Renal pelvis (tissue), 1 donor: ENCODE measurements at regions not wholly inside any gene's neighbourhood (a gene's known extent, or its start where the extent isn't known, plus 50 kb on each side); places are given as distances from the start of the nearest gene placed in this dataset.
A peak's percentile ranks its signal among the peaks of the same experiment; 100 is the strongest.
"Not testable (repeated sequence)": the region's sequence is repeated elsewhere in the genome, so short reads cannot be mapped to it uniquely, and the experiment has no call there.

Experiments used
- DNase-seq: peaks from one replicate; pipeline ENCODE4 v3.0.0-alpha.2; 2013

DNA sequence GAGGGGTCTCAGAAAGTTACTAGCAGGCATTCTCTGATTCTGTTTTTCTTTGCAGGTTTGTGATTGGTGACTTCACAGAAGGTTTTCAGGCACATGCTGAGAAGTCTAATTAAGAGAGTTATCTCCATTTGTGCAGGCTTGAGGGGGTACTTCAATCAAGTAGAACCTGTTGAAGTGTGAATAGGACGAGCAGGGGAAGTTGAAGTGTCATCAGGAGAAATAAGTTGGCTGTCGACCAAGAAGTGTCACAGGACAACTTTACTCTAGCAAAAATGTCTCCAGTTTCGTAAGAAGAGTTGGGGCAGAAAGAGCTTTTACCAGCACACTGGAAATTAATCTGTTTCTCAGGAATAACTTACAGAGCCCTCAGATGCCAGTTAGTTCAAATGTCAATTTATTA lies 576.5 kb upstream of the SLITRK5 start:
- peak; percentile 1 for DNase-seq

DNA sequence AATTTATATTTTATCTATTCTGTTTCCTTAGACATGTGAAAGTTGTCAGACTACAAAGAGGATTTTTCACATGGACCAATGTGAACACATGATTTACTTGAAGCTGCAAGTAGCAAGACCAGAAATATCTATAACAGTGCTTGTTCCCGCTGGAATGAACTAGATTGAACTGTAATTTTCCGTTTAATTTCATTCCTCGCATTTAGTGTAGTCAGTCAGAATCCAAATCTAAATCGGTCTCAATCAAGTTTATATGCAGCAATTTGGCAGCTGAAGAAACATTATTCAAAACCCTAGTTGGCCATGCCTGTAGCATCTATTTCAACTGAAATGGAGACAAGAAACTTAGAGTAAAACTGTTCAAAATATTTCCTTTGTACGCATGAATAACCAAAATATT lies 570.7 kb upstream of the SLITRK5 start:
- no peak for DNase-seq

DNA sequence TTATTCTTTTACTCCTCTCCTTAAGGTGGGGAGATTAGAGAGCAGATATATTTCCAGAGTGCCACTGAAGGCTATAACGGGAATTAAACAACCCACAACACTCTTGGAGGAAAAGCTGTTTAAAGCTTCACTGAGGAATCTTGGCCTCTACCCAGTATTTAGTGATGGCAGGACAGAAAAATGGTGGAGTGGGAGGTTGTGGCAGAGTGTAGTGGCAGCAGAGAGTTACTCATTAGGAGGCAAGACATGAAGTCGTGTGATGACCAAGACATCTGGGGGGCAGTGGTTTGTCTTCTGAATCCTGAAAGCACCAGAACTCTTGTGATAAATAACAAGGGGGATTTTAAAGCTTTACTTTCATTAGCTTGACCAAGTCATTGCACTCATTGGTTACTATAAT lies 563.5 kb upstream of the SLITRK5 start:
- no peak for DNase-seq

DNA sequence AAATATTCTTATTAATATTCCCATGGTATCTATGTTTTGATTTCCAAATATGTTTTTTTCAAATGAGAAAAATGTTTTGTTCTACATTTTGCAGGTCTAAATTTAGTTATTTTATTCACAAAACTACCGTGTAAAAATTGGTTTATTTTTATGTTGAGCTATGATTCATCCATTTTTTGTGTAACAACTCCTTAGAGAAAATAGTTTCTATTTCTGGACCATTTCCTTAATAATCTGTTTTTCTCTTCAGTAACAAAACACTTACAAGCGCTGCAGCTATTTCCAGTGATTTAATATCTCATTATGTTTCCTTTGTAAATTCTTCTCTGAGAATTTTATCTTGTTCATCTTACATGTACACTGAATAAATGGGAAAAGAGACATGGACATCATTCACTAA lies 550.7 kb upstream of the SLITRK5 start:
- no peak for DNase-seq

- no peak for DNase-seq
Observed at GRCh38 chr13:87122551-87122950, 548.6 kb upstream of the SLITRK5 start.

DNA sequence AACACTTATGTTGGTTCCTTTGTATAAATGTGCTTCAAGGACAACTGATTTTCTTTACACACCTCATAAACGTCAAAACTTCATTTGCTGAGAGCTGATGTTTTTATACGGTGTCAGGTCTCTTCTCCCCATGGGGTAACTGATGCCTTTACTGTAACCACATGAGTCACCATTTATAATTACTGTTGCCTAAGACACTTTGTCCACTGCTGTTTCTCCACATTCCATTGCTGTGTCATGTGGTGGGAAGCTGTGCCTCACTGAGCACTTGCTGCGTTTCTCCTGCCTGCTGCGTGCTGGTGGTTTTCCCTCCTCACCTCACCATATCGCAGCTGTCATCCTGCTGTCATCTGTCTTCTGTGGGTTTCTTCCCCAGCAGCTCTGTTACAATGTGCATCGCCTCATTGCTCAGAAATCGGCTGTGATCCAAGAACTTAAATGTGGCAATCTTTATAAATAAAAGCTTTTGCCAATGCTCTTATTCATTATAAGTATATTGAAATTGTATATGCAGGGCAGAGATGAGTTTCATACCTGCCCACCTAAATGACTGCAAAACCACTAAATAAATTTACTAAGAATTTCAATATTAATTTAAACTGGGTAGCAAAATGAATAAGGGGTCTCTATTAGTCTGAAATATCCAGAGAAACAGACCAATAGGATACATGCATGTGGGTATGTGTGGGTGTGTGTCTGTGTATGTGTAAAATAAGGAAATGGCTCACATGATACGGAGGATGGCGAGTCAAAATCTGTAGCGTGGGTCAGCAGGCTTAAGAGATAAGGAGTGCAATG lies 547.0 kb upstream of the SLITRK5 start:
- DNase-seq, result peak; percentile 58

- DNase-seq, result no peak
Observed at GRCh38 chr13:87124785-87125074, 546.4 kb upstream of the SLITRK5 start.

- no peak for DNase-seq
Observed at GRCh38 chr13:87128036-87128435, 543.1 kb upstream of the SLITRK5 start.

GRCh38 chr13:87128491-87128890 lies 542.7 kb upstream of the SLITRK5 start:
- DNase-seq, result no peak

DNA sequence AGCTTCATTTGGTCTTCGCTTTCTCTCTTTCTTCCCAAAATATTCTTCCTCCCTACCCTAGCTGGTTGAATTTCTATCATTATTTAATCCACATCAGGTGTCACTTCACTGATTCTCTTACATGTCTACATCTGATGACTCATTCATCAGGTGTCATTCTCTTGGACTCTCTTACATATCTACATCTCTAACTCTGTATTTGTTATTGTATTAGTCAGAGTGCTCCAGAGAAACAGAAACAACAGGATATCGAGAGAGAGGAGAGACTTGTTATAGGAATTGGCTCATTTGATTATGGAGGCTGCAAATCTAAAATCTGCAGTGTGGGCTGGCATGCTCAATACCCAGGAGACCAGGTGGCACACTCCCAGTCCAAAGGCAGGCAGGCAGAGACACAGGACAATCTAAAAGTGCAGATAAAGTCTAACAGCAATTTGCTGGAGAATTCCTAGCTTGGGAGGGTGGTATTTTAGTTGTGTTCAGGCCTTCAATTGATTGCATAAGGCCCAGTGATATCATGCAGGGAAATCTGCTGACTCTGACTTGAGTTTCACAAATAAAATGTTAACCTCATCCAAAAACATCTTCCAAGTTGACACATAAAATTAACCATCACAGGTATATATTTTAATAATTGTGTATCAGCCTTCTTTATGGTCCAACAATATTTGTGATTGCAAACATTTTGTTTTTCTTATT lies 541.4 kb upstream of the SLITRK5 start:
- no peak for DNase-seq

DNA sequence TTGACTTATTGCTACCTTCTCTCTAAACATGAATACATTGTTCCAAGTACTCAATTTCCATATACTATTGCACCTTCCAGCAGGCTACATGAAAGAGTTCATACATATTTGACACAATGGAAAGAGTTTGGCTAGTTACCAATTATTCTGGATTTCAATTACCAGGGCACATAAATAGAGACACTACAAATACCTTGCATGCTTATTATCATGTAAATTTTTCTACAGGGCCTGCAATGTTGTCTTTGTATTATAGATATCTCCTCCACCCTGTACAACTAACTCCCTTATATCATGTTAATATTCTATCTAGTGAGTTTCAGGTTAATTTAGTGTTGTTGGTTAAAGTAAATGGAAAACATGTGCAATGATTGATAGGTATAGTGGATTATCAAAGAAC lies 540.7 kb upstream of the SLITRK5 start:
- no peak for DNase-seq

- DNase-seq, result no peak
Observed at GRCh38 chr13:87131611-87132010, 539.6 kb upstream of the SLITRK5 start.

GRCh38 chr13:87138866-87139265 lies 532.3 kb upstream of the SLITRK5 start:
- DNase-seq, result no peak

- DNase-seq, result no peak
Observed at GRCh38 chr13:87147076-87147475, 524.1 kb upstream of the SLITRK5 start.

- DNase-seq, result no peak
Observed at GRCh38 chr13:87153371-87153770, 517.8 kb upstream of the SLITRK5 start.

GRCh38 chr13:87166348-87166747 lies 504.8 kb upstream of the SLITRK5 start:
- DNase-seq, result no peak

DNA sequence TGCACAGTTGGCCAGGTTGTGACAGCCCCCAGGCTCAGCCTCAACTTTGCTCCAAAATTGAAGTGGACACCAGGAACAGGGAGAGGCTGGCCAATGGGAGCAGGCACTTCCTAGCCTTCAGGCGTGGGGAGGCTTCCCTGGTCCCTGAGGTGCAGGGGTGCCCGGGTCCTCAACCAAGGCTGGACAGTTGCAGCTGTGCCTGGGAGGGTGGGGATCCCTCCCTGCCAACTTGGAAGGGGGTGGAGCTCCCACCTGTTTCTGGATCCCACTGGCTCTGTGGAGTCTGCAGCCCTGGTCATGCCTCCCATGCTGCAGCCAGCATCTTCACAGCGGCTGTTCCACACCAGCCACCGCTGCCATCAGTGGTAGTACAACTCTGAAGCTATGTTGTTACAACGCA lies 502.8 kb upstream of the SLITRK5 start:
- no peak for DNase-seq

DNA sequence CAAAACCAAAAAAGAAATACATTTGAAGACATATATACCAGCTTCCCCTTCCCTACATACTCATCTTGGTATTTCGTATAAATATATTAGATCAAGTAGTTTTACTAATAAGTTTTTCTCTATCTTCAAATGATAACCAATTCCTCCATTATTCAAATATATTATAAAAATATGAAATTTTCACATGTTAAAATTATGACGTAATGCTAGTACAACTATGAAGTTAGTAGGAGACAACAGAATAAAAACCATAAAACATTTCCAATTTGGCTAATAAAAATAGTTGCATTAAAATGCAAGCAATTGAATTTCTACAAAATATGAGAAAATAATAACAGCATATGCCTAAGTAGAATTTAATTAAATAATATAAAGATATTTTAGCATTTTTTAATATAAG lies 501.8 kb upstream of the SLITRK5 start:
- DNase-seq, result no peak

DNA sequence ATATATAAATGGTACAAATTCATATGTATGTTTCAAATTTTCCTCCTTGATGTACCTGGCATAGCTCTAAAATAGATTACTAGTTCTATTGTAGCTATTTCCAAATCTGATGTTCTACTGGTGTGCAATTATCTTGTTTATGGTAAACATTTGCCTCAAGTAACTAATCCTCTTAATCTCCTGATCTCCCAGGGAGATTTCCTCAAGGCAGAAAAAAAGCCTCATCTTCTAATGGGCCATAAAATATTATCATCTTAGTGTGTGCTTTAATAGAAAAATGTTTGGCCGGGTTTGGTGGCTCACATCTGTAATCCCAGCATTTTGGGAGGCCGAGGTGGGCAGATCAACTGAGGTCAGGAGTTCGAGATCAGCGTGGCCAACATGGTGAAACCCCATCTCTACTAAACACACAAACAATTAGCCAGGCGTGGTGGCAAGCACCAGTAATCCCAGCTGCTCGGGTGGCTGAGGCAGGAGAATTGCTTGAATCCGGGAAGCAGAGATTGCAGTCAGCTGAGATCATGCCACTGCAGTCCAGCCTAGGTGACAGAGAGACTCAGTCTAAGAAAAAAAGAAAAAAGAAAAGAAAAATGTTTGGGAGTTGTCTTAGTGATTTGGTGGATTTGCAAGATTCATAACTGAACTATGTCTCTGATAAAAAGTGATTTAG lies 498.9 kb upstream of the SLITRK5 start:
- DNase-seq, result no peak

GRCh38 chr13:87185138-87185537 lies 486.0 kb upstream of the SLITRK5 start:
- not testable (repeated sequence) for DNase-seq

- not testable (repeated sequence) for DNase-seq
Observed at GRCh38 chr13:87186647-87187046, 484.5 kb upstream of the SLITRK5 start.

DNA sequence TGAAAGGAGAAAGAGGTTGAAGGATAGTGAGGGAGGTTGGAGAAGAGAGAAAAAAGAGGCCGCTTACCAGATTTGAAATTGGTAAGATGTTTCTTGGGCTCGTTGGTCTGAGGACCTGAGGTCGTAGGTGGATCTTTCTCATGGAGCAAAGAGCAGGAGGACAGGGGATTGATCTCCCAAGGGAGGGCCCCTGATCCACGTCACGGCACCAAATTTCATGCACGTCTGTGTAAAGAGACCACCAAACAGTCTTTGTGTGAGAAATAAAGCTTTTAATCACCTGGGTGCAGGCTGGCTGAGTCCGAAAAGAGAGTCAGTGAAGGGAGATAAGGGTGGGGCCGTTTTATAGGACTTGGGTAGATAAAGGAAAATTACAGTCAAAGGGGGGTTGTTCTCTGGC lies 479.7 kb upstream of the SLITRK5 start:
- not testable (repeated sequence) for DNase-seq

DNA sequence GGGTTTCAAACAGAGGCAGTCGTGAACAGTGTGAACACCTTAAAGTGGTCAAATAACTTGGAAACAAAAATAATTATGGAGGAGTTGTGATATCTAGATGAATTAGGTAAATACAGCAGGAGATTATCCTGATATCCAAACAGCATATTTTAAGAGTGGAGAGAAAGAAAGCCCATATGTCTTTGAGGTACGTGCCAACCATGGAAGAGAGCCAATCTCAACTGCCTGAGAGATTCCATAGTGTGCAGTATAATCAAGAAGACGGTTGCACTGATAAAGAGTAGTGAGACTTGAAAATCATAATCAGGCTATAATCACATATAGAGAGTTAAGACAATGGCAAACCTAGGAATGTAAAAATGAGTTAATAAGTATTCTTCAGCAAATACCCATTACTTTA lies 472.8 kb upstream of the SLITRK5 start:
- no peak for DNase-seq
